SIG-M5 treated with dmso at 0.1 percent for 504 hours (cell line): ENCODE measurements at regions not wholly inside any gene's neighbourhood (a gene's known extent, or its start where the extent isn't known, plus 50 kb on each side); places are given as distances from the start of the nearest gene placed in this dataset.
A peak's percentile ranks its signal among the peaks of the same experiment; 100 is the strongest.
"Not testable (repeated sequence)": the region's sequence is repeated elsewhere in the genome, so short reads cannot be mapped to it uniquely, and the experiment has no call there.

Source experiments
- DNase-seq: peaks from one replicate; lab custom pipeline; 2025; ENCODE audit not compliant: unreplicated experiment; lab: John Stamatoyannopoulos, UW

DNA sequence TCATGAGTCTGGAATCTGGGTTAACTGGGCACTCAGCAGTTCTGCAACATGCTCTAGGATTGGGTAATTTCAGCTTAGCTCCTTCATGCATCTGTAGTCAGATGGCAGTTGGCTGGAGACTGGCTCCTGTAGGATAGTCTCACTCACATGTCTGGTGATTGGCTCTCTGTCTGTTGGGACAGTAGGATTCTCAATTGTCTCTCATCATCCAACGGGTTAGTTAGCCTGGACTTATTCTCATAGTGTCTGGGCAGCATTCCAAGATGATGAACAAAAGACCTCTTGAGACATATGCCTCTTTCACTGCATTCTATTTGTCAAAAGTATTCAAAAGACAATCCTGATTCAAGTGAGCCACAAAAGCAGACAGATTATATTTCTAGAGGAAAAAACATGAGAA is 795.6 kb upstream of the GALNTL6 start:
- no peak for DNase-seq

DNA sequence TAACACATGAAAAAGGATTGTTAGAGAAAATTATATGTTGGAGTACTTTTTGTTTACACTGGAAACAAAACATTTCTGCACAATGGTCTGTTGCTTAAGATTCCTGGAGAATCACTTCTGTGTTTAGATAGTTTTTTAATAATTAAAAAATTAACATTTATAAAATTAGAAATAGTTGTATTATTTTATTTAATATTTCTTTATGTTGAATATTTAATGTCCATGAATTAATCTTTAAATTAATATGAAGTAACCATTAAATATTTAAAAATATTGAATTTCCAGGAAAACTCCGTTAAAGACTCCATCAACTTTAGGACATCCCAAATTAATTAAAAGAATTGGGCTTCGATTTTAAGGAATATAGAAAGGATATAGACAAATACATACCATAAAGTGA is 797.1 kb upstream of the GALNTL6 start:
- no peak for DNase-seq

DNA sequence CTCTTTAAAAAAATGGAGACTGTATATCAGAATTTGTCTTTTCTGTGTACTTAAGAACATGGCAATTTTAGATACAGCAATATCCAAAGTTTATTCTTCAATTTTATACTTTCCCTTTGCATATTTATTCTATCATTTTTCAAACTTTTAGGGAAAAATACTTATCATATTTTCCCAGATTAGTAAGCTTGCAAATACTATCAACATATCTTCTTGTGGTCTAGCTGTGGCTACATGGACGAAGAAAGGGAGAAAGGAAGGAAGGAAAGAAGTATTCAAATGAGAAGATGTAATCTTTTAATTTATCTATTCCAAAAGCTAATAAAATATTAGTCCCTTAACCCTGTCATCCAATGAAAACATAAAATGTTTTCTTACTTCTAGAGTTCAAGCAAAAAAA is 797.8 kb upstream of the GALNTL6 start:
- DNase-seq: no peak

DNA sequence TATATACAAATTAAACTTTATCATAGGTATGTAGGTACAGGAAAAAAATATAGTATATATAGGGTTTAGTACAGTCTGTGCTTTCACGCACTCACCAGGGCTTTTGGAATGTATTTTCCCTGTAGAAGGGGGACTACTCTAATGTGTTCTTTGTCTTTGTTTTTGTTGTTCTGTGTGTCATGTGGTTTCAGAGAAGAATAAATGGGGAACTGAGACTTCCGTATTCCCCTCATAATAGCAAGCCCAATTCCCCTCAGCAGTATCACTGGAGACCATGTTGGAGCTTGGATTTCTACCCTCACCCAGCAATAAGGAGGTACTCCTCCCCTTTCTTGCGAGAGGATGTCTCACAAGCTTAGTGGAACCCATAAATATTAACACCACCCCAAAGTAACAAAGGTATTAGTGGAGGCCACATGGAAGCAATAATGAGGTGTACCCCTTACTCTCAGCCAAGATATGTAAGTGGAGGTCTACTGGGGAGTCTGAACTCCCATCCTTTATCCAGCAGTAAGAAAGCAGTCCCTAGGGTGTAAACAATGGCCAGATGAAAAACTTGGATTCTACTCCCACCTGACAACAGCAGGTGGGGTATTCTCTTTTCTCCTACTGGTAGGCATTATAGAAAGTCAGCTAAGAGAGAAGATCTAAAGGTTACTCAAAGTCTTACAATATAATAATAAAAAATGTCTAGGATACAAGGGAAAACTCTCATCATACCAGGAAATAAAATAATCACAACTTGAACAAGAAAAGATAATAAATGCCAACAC is 805.4 kb upstream of the GALNTL6 start:
- DNase-seq: no peak

DNA sequence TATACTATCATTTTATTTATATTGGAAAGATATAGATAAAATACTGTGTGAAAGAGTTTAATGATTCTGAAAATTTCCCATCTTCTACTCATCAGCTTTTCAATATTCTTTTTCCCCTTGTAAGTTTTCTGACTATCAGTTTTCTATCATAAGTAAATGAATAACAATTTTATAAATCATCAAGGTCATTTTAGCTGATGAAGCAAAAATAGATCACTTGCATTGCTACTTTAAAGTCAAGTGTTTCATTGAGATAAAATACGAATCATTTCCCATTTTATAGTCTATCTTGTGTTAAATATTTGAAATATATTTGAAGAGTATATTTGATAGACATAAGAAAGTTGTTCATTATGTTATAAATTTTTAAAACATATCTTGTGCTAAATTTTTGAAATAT is 811.0 kb upstream of the GALNTL6 start:
- DNase-seq: no peak

DNA sequence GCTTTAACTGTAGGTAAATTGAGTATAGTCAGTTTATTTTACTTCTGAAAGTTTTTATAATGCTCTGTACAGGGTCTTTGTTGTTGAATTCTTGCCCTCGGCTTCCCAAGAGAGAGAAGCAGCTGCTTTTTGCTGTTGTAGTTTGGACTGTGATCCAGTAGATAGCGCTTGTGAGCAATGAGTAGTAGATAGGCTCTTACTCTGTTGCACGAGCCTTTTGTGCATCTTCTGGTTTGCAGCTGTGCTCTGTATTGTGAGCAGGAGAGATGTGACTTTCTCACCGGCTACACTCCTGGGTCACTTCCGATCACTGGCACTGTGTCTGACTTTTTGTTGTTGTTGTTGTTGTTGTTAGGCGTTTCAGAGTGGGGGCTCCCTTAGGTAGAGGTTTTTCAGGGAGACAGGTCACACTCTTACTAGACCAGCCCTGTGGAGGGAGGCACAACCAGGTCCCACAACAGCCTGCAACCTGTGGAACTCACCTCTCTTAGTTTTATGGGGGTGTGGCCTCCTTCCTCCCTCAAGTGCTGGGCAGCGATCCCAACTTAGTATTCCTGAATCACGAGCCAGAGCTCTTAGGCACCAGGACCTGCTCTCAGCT is 822.1 kb upstream of the GALNTL6 start:
- DNase-seq: peak; percentile 67

DNA sequence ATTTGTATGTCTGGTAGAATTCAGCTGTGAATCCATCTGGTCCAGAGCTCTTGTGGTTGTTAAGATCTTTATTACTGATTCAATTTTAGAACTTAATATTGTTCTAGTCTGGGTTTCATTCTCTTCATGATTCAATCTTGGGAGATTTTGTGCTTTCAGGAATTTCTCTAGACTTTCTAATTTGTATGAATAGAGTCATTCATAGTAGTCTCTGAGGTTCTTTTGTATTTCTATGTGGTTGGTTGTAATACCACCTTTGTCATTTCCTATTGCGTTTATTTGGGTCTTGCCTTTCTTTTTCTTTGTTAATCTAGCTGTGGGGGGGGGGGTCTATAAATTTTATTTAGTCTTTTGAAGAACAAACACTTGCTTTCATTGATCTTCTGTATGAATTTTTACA is 824.8 kb upstream of the GALNTL6 start:
- DNase-seq: no peak

DNA sequence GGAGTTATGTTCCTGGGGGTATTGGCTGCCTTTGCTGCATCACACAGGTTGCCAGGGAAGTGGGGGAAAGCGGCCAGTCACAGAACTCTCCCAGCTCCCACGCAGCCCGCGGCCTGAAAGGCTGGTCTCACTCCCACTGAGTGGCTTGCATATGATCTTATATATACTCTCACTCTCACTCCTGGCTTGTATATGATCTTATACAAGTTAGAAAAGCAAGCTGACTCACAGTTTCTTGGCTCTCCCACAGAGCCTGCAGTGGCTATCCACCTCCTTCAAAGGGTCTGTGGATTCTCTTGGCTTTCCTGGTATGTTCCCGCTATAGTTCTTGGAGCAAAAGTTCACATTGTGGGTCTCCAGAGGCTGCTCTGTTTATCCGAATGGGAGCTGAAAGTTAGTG is 833.5 kb upstream of the GALNTL6 start:
- no peak for DNase-seq

DNA sequence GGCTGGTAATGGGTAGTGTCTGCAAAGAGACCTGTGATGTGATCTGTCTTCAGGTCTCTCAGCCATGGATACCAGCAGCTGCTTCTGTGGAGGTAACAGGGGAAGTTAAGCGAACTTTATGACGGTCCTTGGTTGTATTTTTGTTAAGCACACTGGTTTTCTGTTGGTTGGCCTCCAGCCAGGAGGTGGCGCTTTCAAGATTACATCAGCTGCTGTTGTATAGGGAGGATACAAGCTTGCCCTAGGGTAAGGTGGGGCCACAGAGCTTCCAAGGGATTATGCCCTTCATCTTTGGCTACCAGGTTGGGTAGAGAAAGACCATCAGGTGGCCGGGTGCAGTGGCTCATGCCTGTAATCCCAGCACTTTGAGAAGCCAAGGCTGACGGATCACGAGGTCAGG is 834.2 kb upstream of the GALNTL6 start:
- DNase-seq: no peak

DNA sequence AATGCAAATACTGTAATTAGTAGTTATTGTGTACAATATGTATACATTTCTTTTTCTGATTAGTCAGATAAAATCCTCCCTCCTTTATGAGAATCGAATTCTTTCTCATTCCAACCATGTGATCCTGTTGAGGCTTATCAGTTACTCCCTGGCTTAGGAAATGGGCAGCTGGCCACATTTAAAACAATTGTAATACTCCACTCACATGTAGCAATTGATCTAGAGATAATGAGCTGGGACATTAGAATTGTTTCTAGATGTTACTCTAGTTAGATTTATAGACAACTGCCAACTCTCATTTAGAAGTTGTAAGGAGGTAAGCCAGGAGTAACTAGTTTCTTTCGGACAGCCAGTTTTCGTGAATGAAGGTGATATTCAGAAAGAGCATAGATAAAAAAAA is 859.3 kb upstream of the AADAT start:
- no peak for DNase-seq

DNA sequence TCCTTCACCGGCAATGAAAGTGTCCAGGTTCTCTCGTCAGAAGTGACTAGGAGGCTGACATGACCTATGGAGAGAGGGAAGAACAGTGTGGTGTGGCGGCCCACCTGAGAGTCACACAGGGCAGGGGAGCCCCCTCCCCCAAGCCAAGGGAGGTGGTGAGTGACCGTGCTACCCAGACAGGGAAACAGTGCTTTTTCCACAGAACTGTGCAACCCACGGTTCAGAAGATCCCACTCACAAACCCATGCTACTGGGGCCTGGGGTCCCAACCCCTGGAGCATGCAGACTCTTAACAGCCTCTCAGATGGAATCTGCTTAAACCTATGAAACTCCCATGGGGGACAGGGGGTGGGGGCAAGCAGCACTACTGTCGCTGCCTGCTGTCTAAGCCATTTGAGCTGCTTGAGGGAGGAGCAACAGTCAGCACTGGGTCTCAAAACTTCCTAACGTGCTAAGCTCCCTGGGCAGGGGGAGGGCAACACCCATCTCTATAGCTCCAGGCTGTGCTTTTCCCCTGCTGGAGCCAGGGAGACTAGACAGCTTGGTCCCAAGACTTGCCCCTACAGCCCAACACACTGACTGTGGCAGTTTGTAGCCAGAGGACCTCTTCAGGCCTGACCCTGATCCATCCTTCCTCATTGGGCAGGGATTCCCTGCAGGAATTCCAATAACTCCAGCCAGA is 850.4 kb upstream of the AADAT start:
- DNase-seq: no peak

DNA sequence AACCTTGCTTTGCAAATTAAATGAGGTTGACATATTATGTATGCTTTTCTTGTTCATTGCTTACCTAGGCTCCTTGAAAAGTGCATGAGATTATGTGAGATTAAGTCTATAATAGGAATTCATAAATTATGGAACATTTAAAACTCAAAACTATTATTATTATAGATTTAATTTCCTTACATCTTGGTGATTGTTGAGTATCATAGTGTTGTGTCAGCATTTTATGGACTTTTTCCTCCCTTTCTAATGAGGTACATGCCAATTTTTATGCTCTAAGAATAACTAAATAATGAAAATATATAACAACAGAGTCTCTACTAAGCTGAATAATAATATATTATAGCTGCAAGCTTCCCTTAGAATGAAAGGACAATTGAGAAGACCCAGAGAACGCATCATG is 848.8 kb upstream of the AADAT start:
- no peak for DNase-seq

DNA sequence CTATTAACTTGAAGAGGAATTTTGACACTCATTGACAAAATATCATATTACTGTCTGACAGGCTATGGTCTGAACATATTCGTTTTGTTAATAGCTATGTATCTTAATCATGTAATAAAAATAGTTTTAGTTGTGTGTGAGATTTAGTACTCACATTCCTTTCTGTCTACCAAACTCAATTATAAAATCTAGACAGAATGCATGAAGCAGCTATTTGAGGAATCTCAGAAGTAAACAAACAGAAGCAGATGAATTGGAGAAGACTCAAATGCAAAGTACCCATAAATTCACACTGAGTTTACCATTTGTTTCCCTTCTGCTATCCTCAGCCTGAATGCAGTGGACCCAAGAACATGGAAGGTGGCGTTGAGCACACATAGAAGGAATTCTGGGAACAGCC is 841.6 kb upstream of the AADAT start:
- DNase-seq: no peak

DNA sequence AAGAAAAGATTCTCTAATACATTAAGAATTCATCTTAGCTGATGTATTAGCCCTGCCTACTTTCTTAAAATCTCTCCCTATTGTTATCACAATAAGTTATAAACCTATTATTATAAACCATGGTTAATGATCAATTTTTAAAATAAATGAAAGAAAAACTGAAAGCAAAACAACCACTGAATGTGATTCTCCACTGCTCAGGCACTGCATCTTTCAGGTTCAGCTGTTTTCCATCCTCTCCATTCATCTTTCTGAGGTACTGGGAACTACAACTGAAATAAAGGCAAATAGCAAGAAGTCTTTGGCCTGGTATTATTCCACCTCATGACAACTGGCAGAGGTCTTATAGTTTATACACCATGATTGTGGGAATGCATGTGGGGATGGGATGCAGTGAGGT is 798.9 kb upstream of the AADAT start:
- no peak for DNase-seq

DNA sequence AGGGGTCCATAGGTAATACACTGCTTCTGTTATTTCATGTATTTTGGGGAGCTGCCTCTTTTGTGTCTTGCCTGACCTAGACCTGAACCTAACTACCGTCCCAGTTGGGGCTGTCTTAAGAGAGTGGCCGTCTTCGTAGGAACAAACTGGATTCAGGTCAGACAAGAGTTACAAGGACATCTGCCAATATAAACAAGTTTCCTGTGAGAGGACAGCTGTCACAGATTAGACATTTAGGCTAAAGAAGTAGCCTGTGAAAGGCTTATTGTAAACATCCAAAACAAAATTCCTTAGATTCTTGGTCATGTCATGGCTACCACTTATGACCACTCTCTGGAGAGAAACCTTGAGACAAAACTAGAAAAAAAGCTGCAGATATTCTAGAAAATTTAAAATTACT is 797.6 kb upstream of the AADAT start:
- DNase-seq: peak; percentile 3

DNA sequence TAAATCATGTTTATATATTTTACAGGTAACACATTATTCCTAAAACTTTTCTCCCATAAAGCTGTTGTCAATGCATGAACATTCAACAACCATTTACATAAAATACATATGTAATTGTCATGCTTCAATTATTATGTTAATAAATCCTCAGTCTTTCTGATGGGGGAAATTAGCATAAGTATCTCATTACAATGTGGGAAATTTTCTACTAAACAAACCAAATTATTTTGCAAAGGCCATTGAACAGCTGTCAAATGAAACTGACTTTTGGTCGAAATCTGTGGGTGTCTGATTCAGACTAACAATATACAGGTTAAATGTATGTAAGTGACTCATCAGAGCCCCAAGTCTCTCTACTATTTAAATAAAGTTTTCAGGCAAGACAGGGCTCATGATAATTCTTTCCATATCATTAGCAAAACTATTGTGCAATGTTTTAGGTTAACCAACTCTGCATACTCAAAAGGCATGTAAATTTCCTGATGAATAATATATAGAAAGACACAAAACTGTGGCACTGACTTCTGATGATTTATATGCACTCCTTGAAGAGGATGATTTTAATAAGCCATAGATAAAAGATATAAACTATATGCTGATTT is 795.3 kb upstream of the AADAT start:
- no peak for DNase-seq

DNA sequence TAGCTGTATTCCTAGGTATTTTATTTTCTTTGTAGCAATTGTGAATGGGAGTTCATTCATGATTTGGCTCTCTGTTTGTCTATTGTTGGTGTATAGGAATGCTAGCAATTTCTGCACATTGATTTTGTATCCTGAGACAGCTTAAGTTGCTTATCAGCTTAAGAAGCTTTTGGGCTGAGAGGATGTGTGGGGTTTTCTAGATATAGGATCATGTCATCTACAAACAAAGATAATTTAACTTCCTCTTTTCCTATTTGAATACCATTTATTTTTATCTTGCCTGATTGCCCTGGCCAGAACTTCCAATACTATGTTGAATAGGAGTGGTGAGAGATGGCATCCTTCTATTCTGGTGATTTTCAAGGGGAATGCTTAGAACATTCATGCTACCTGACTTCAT is 791.9 kb upstream of the AADAT start:
- not testable (repeated sequence) for DNase-seq

DNA sequence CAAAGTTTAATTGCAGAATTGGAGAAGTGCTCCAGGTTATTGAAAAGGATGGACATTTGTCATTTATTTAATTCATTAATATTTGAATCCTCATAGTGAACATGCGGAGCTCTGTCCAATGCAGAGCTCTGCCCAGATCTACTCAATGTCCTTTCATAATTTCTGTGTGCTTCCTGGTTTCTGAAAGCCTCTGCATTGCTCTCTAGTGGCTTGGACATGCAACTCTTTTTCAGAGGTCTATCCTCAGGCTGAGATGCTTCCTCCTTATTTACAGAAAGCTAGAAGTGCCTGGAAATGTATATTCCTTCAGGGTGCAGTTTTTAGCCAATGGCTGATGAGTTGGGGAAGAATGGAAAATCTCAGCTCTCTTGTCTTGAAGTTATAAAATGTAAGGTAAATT is 786.1 kb upstream of the AADAT start:
- DNase-seq: peak; percentile 45

DNA sequence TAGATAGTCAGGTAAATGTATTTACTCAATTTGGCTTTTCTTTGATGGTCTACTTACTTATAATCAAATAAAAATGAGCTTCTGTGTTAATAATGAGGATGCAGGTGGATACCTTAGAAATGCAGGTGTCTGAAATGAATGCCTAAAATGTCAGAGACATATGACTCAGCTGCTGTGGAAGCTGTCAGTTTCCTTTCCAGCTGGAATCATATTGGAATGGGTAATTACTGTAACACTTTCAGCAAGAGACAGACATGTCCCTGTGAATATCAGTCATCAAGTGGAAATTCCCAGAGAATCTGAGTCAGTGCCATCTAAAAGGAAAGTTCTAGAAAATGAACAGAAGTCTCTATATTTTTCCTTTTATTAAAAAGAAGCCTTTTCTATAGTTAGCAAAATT is 783.0 kb upstream of the AADAT start:
- no peak for DNase-seq

DNA sequence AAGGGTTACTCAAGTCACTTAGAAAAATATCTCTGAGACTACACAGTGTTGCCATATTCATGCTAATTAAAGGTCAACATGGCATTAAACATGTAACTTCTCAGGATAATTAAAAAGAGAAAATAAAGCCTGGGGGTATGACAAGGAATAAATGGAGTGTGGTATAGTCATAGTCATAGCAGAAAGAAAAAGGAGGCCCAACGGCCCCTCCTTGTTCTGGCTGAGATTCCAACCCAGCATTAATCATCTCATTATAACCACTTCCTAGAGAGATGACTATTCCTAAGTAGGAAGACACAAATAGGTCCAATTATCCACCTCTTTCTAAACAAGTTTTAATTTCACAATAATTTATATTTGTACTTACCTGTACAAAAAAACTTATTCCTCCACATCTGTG is 778.4 kb upstream of the AADAT start:
- no peak for DNase-seq

DNA sequence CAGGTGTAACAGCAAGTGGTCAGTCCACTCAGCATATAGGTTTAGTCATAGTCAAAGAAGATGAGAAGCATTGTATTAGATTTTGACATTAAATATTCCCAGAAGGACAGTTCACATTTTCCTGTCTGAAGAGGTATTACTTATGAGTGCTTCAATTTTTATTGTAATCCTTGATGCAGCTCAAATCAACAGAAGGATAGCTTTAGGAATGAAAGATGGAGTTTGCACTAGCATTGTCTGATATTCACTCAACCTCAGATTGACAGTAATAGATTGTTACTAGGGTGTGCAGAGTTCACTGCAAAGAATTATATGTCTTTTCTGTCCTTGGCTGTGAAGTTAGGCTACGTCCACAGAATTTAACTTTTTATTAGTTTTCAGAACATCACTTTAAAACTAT is 764.3 kb upstream of the AADAT start:
- DNase-seq: no peak

DNA sequence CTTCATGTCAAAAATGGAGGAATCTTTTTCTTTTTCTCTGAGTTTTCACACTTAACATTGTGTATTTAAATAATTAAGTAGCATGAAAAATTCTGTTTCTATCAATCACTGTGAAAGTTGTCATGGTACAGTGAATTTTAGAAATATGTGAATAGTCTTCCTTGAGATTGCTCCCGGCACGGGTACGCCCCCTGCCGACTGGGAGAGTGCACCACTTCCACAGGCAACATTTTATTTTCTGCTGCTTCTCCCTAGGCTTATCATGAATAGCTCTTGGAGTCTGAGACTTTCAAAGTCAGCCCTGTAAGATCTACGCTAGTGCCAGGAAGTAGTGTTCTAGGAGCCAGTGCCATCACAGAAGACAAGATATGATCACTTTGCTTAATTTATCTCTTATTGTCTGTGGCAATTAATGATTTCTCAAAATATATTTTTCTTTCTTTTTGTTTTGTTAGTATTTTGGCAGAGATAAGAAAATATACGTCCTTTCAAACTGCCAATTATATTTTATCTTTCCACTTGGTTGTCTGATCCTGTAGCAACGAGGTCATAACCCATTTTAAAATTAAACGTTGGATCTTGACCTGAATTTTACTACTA is 763.8 kb upstream of the AADAT start:
- DNase-seq: peak; percentile 53
